Vagina (tissue), 2 donors: ENCODE measurements at regions not wholly inside any gene's neighbourhood (a gene's known extent, or its start where the extent isn't known, plus 50 kb on each side); places are given as distances from the start of the nearest gene placed in this dataset.

ENCODE experiments used
- CTCF ChIP-seq, 3 experiments: fragments of 450-650 bp in 2 of 3; fragments of 200-600 bp in 1 of 3; sonication (generic) in 1 of 3; IDR thresholded peaks; one replicate each; pipeline ENCODE4 v1.5.1; 2017 to 2019; ENCODE audit warnings: antibody characterized with exemption in 3 of 3, mild to moderate bottlenecking in 2 of 3, moderate library complexity in 2 of 3
- POLR2A ChIP-seq, 2 donors: fragments of 450-650 bp; IDR thresholded peaks; one replicate each; pipeline ENCODE4 v1.6.1; 2017; ENCODE audit warnings: antibody characterized with exemption in 2 of 2, mild to moderate bottlenecking in 2 of 2, moderate library complexity in 2 of 2
- POLR2AphosphoS5 ChIP-seq, 2 donors: sonication (generic); formaldehyde crosslinking; IDR thresholded peaks; one replicate each; pipeline ENCODE4 v1.9.0; 2017; ENCODE audit warnings: antibody characterized with exemption in 2 of 2, mild to moderate bottlenecking in 2 of 2, low read depth in 1 of 2; ENCODE audit not compliant: insufficient read depth in 1 of 2

GRCh38 chr4:128676095-128676494 is 133.4 kb upstream of the JADE1 start:
- no peak for TF ChIP-seq CTCF (IDR thresholded peaks at IDR 0.05)
- TF ChIP-seq POLR2A (IDR thresholded peaks at IDR 0.05), result no peak
- TF ChIP-seq POLR2AphosphoS5 (IDR thresholded peaks at IDR 0.05; ENCODE audit: insufficient read depth in 1 of 2, low read depth in 1 of 2), result no peak
